HG02840 (cell line): ENCODE measurements at regions not wholly inside any gene's neighbourhood (a gene's known extent, or its start where the extent isn't known, plus 50 kb on each side); places are given as distances from the start of the nearest gene placed in this dataset.

Experiments used
- ATAC-seq: cut with Tn5 transposase; IDR thresholded peaks from one replicate; pipeline ENCODE4 v1.9.1; 2021; ENCODE audit warnings: mild to moderate bottlenecking, moderate library complexity, moderate number of reproducible peaks; ENCODE audit not compliant: unreplicated experiment, low FRiP score

- ATAC-seq: no peak
These were observed 253.9 kb upstream of the NOCT start for GRCh38 chr4:138761638-138762220.

GRCh38 chr4:138759554-138759902, 256.1 kb upstream of the NOCT start:
- no peak for ATAC-seq

DNA sequence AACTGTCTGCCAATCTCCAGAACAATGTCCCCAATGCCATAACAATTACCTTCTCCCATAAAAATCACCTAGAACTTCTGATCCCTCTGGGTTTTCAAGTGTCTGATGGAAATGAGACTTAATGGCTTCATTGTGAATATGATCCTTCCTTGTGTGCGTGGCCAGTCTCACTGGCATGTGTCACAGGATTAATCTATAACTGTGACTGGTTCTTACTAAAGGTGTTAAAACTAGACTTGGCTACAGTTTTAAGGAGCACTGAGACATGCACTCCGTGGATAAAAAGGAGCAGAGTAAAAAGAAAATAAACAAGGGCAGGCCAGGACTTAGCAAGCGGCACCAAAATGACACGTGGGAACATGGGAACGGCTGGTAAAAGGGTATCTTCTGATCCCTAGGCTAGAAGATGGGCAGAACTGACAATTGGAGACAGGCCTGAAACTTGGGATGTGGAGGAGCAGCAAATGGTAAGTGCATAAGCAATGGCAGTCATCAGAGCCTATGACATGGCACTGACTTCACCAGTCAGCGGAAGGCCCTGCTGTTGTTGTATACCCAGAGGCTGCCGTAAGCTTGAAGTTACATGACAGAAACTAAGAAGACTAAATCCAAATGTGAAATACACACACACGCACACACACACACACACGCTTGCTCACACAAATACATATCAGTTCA, 256.6 kb upstream of the NOCT start:
- ATAC-seq: no peak

DNA sequence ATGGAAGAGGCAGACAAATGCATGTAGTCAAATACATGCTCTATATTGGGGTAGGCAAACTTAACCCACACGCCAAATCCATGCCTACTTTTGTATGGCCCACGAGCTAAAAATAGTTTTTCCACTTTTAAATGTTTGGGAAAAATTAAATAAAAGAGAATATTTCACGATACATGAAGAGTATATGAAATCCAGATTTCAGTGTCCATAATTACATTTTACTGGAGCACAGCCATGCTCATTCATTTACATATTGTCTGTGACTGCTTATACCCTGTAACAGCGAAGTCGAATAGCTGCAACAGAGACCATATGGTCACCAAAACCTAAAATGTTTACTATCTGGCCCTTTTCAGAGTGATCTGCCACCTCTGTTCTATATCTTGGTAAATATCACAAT, 257.4 kb upstream of the NOCT start:
- no peak for ATAC-seq

- no peak for ATAC-seq
These were observed 258.1 kb upstream of the NOCT start for GRCh38 chr4:138757432-138757831.

DNA sequence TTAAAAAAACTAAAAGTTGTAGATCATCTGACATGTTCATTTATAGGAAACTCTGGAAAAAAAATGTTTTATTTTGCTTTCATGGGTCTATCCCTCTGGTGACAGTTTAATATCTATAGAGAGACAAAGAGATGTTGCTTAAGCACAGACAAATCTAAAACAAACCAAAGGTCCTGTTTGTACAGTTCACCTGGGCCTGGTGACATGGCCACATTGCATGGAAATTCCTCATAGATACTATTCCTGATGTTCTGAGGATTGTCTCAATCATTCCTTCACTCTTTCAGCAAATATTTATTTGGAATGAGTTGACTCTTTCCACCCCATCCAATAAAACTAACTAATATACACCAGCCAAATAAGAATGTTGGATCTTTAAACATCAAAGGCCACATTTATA, 259.1 kb upstream of the NOCT start:
- no peak for ATAC-seq

- no peak for ATAC-seq
These were observed 264.3 kb upstream of the NOCT start for GRCh38 chr4:138751309-138751708.

DNA sequence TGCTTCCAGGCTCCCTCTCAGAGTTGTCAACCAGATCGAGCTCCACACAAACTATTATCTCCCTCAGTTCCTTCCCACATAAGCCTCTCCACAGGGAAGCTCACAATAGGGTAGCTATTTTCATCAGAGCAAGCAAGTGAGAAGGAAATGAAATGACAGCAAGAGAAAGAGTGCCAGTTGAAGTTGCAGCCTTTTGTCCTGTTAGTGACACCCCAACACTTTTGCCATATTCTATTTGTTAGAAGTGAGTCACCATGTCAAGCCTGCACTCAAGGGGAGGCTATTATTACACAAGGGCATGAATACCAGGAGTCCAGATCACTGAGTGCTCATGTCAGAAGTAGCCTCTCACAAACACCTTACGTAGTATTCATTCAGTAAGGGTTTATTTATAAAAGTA, 266.3 kb upstream of the NOCT start:
- ATAC-seq: no peak

DNA sequence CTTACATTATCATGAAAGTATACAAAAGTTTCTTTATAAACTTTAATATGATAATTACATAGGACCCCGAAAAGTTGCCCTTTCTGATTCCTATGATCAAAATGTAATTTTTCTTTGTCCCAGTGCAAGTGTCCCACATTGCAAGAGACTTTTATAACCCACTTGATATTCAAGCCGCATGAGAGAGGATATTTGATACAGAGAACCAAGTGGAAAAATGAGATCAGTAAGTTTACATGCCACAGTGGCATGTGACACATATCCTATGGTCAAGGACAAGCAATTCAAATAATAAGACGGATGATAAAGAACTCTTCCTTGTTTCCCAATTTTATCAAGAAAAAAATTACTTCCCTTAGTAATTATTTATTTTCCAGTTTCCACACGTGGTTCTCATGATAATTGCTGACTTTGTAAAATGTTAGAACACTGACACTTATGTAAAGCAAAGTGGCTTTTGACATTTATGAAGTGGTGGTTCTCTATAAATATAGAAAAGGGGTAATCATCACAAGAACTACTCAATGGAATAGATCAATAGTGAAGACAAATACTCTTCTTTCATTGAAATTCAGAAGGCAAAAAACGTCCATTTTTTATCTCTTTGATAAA, 273.7 kb upstream of the NOCT start:
- ATAC-seq: no peak

- ATAC-seq: no peak
These were observed 274.5 kb upstream of the NOCT start for GRCh38 chr4:138740816-138741745.

DNA sequence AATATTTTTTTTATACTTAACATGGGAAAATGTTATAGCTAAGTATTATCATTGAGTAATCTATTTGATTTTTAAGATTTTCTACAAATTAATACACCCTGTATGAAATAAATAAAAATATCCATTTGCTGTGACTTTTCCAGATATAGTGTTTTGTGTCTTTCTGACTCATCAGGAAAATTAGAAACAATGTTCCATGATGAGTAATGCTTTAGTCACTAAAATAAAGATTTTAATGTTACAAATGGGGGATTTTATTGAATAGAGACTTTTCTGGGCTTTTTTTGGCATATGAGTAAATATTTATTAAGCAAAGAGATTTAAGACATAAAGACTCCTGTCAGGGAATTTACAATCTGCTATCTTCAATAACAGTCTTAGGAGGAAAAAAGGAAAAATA, 279.2 kb upstream of the NOCT start:
- ATAC-seq: no peak

DNA sequence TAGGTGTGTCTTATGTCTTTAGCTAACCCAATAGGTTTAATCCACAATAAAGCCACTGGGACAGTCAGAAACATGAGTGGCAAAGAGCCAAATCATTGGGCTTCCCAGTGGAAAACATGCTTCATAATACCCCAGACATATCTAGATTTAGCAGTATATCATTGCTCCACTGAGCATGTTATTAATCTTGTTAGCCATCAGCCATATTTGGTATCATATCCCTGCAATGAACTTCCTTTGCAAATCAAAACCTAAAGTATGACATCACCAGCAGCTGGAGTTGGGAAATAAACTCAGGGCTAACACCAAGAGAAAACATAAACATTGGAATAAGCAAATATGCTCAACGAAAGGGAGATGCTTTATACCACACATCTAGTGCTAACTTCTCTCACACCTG, 280.8 kb upstream of the NOCT start:
- no peak for ATAC-seq

- no peak for ATAC-seq
These were observed 287.0 kb upstream of the NOCT start for GRCh38 chr4:138728566-138728965.

- ATAC-seq: no peak
These were observed 287.9 kb upstream of the NOCT start for GRCh38 chr4:138727731-138728130.

- ATAC-seq: no peak
These were observed 291.1 kb upstream of the NOCT start for GRCh38 chr4:138724530-138724929.

DNA sequence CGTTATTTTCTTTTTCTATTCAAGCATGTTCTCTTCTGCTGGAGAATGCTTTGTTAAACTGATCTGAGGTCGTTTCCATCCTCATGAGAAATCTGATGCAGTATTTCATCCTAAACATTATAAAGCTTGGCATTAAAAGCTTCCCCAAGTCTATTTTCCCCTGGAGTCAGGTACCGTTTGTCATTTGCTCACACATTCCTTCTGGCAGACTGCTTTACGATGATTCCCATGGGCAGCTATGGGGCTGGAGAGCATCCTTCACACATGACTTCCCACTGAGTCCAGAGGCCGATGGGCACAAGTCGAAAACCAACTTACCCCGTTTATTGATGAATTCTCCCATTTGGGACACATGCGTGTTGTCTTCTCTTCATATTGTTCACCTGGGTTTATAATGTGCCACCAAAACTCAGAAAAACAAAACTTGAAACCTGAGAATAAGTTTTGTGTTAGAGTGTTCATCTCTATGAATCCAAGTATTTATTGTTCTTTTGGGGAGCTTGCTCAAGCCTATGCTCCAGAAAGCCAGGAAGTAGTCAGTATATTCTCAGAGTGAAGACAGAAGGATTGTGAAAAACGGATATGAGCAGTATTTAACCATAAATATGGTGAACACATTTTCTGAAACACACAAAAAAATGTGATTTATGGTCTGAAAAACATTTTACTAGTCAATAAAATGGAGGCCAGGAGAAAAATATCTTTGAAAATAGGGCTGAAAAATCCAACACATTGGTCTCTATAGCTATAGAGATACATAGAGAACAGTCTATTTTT, 298.8 kb upstream of the NOCT start:
- no peak for ATAC-seq

- ATAC-seq: no peak
These were observed 305.3 kb upstream of the NOCT start for GRCh38 chr4:138710297-138710696.

DNA sequence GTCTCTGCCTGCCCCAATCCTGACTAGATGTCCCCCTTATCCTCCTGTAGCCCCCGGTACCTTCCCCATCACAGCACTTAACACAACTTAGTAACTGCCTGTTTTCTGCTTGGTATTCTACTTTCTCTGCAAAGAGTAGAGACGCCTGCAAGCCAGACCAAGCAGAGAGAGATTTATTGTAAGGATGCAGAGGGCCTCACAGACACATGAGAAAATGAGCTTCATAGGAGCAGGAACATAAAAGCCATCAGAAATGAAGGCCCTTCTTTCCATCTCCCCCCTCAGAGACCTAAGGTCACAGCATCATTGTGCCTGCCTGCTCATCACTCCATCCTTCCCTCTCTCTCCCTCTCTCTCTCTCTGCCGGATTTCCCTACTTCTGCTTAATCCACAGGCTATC, 305.7 kb upstream of the NOCT start:
- no peak for ATAC-seq

- ATAC-seq: no peak
These were observed 307.6 kb upstream of the NOCT start for GRCh38 chr4:138707746-138708677.
